ENCODE measurements at regions not wholly inside any gene's neighbourhood (a gene's known extent, or its start where the extent isn't known, plus 50 kb on each side); places are given as distances from the start of the nearest gene placed in this dataset.
A peak's percentile ranks its signal among the peaks of the same experiment; 100 is the strongest.
"Not testable (repeated sequence)": the region's sequence is repeated elsewhere in the genome, so short reads cannot be mapped to it uniquely, and the experiment has no call there.

GRCh38 chr5:91499943-91500531 is 116.9 kb upstream of the ARRDC3 start:
- peak; percentile 45 for DNase-seq

- DNase-seq, result no peak
These were observed 112.6 kb upstream of the ARRDC3 start for GRCh38 chr5:91495699-91496098.

GRCh38 chr5:91494447-91494996 is 111.4 kb upstream of the ARRDC3 start:
- DNase-seq, result no peak

- DNase-seq, result no peak
These were observed 110.0 kb upstream of the ARRDC3 start for GRCh38 chr5:91493086-91493485.

- DNase-seq, result no peak
These were observed 108.1 kb upstream of the ARRDC3 start for GRCh38 chr5:91491229-91491628.

GRCh38 chr5:91490316-91490715 is 107.2 kb upstream of the ARRDC3 start:
- DNase-seq, result no peak

- DNase-seq, result peak; percentile 2
These were observed 104.3 kb upstream of the ARRDC3 start for GRCh38 chr5:91487420-91487819.

GRCh38 chr5:91486638-91487037 is 103.5 kb upstream of the ARRDC3 start:
- DNase-seq, result no peak

GRCh38 chr5:91484662-91485061 is 101.5 kb upstream of the ARRDC3 start:
- DNase-seq, result no peak

- not testable (repeated sequence) for DNase-seq
These were observed 96.3 kb upstream of the ARRDC3 start for GRCh38 chr5:91479376-91479775.

GRCh38 chr5:91478096-91478495 is 95.0 kb upstream of the ARRDC3 start:
- no peak for DNase-seq

GRCh38 chr5:91477408-91477807 is 94.3 kb upstream of the ARRDC3 start:
- DNase-seq, result no peak

- DNase-seq, result no peak
These were observed 91.1 kb upstream of the ARRDC3 start for GRCh38 chr5:91474201-91474600.

GRCh38 chr5:91472631-91473030 is 89.5 kb upstream of the ARRDC3 start:
- no peak for DNase-seq

- no peak for DNase-seq
These were observed 86.5 kb upstream of the ARRDC3 start for GRCh38 chr5:91469517-91470165.

GRCh38 chr5:91468651-91469422 is 85.7 kb upstream of the ARRDC3 start:
- DNase-seq, result no peak

- no peak for DNase-seq
These were observed 81.9 kb upstream of the ARRDC3 start for GRCh38 chr5:91464886-91465646.

GRCh38 chr5:91457681-91458058 is 74.6 kb upstream of the ARRDC3 start:
- DNase-seq, result no peak

GRCh38 chr5:91456928-91457680 is 74.0 kb upstream of the ARRDC3 start:
- no peak for DNase-seq

GRCh38 chr5:91449083-91449482 is 66.0 kb upstream of the ARRDC3 start:
- DNase-seq, result no peak

- DNase-seq, result not testable (repeated sequence)
These were observed 65.0 kb upstream of the ARRDC3 start for GRCh38 chr5:91448079-91448478.

- not testable (repeated sequence) for DNase-seq
These were observed 63.8 kb upstream of the ARRDC3 start for GRCh38 chr5:91446880-91447279.

Measured in NCI-H2227 treated with DMSO at 0.1 percent for 48 hours (cell line).